ENCODE measurements at regions not wholly inside any gene's neighbourhood (a gene's known extent, or its start where the extent isn't known, plus 50 kb on each side); places are given as distances from the start of the nearest gene placed in this dataset.

DNA sequence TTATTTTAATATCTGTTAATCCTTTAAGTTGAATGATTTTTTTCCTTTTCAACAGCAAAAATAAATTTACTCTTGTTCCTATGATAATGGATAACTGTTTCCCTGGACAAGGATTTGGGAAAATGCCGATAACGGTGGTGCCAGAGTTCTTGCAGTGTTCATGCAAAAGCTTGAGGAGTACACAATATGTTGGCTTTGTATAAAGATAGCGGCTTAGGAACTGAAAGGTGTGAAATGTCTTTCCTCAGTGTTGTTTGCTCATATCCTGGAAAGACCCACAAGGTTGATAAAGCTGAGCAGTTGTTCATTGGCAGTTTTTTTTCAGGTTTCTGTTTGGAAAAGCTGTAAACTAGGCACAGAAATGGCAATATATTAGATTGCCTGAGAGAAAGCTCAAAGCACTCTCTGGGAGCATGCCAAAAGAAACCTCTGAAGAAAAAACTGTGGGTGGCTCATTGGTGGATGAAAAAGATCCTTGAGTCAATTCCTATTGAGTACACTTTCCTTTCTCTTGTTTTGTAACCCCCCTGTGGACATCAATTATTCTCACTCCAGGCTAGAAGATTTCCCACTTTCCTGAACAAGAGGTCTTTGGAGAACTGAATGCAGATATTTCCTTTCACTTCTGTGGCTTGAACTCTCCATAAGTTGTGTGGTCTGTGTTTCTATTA lies 117.2 kb upstream of the RGMB start:
- DNase-seq: no peak
- H3K4me1 ChIP-seq: no peaks in the 10 kb centered on the region
- no peak overlapping the region for H3K4me3 ChIP-seq
- H3K36me3 ChIP-seq: no peaks in the 10 kb centered on the region
- no peaks in the 10 kb centered on the region for H3K9me3 ChIP-seq
- intact Hi-C loops (cut with DNase I; ENCODE audit: low total_unique reads): no loop called here
- H3K27ac ChIP-seq: no peak overlapping the region
- no peaks in the 10 kb centered on the region for H3K27me3 ChIP-seq
- no peak for TF ChIP-seq POLR2A (IDR thresholded peaks at IDR 0.05)
- TF ChIP-seq, protein P1, sequence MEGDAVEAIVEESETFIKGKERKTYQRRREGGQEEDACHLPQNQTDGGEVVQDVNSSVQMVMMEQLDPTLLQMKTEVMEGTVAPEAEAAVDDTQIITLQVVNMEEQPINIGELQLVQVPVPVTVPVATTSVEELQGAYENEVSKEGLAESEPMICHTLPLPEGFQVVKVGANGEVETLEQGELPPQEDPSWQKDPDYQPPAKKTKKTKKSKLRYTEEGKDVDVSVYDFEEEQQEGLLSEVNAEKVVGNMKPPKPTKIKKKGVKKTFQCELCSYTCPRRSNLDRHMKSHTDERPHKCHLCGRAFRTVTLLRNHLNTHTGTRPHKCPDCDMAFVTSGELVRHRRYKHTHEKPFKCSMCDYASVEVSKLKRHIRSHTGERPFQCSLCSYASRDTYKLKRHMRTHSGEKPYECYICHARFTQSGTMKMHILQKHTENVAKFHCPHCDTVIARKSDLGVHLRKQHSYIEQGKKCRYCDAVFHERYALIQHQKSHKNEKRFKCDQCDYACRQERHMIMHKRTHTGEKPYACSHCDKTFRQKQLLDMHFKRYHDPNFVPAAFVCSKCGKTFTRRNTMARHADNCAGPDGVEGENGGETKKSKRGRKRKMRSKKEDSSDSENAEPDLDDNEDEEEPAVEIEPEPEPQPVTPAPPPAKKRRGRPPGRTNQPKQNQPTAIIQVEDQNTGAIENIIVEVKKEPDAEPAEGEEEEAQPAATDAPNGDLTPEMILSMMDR (IDR thresholded peaks at IDR 0.05): no peak

DNA sequence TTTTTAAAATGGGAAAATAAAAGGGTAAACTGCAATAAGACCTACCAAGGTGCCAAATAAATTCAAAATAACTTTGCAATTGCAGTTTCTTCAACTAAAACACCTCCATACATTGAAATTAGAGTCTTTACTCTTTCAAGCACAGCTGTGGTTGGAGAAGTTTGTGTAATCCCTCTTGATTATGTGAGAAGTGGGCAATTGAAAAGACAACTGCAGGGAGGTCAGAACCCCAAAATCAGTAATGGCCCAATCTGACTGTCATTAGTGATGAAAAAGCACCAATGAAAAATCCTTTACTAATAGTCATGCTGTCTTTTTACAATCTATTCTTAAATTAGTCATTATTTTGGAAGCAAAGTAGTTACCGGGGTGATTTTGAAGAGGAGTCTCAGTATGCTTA lies 116.7 kb upstream of the RGMB start:
- TF ChIP-seq, protein P1 (IDR thresholded peaks at IDR 0.05): no peak
- no peak for TF ChIP-seq POLR2A (IDR thresholded peaks at IDR 0.05)
- no peaks in the 10 kb centered on the region for H3K27me3 ChIP-seq
- H3K9me3 ChIP-seq: no peaks in the 10 kb centered on the region
- intact Hi-C loops (cut with DNase I; ENCODE audit: low total_unique reads): no loop called here
- no peaks in the 10 kb centered on the region for H3K4me1 ChIP-seq
- H3K4me3 ChIP-seq: no peak overlapping the region
- no peak overlapping the region for H3K27ac ChIP-seq
- no peaks in the 10 kb centered on the region for H3K36me3 ChIP-seq
- DNase-seq: no peak

DNA sequence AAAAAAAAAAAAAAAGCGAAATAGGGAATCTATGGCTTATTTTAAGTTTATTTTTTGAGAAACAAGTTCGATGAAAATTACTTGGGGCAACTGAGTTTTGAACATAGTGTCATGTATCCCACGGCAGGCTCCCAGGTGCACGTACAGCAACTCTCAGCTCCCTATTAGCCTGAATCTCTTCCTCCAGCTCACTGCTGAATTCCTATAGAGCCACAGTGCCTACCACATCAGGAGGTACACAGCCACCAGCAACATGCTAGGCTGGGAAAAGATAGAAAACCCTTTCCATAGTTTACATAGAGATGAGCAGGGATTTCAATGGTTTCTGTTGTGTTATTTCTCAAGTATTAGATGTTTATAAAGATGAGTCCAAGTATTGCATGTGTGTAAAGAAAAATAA lies 115.9 kb upstream of the RGMB start:
- no peak for DNase-seq
- H3K36me3 ChIP-seq: no peaks in the 10 kb centered on the region
- H3K4me3 ChIP-seq: no peak overlapping the region
- H3K4me1 ChIP-seq: no peaks in the 10 kb centered on the region
- no peak overlapping the region for H3K27ac ChIP-seq
- H3K27me3 ChIP-seq: no peaks in the 10 kb centered on the region
- no peak for TF ChIP-seq POLR2A (IDR thresholded peaks at IDR 0.05)
- TF ChIP-seq, protein P1 (IDR thresholded peaks at IDR 0.05): no peak
- intact Hi-C loops (cut with DNase I; ENCODE audit: low total_unique reads): no loop called here
- no peaks in the 10 kb centered on the region for H3K9me3 ChIP-seq

DNA sequence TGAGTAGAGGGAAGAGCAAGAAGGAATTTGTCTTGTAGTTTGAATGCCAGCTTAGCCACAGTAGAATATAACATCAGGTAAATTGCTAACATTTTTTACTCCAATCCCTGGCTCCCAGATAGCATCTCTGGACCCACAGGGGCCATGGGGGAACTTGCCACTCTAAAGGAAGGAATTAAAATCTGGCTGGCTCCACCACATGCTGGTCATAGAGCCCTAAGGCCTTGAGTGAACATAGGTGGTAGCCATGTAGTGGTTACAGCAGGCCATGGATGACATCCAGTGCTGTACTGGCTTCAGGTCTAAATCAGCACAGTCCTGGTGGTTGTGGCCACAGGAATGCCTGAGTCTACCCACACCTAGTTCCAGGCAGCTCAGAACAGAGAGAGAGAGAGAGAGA lies 109.9 kb upstream of the RGMB start:
- Histone ChIP-seq H3K4me3 (no peak overlapping the region), H3K27ac (no peak overlapping the region), H3K9me3 (no peaks in the 10 kb centered on the region), H3K36me3 (no peaks in the 10 kb centered on the region), H3K27me3 (no peaks in the 10 kb centered on the region), H3K4me1 (no peaks in the 10 kb centered on the region)
- TF ChIP-seq POLR2A (IDR thresholded peaks at IDR 0.05): no peak
- TF ChIP-seq, protein P1 (IDR thresholded peaks at IDR 0.05): no peak
- intact Hi-C loops (cut with DNase I; ENCODE audit: low total_unique reads): no loop called here
- no peak for DNase-seq

DNA sequence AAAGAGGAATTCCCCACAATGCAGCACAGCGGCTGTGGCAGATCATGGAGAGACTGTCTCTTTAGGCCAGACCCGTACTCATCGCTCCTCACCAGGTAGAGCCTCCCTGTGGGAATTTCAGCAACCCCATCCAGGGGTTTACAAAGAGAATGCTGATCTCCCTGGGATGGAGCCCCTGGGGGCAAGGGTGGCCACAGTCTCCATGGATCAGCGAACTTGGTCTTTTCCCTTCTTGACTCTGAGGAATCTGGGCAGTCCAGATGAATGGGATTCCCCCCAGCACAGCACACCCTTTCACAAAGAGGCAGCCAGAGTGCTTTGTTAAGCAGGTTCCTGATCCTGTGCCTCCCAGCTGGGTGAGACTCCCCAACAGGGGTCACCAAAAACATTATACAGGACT lies 108.7 kb upstream of the RGMB start:
- H3K27me3 ChIP-seq: no peaks in the 10 kb centered on the region
- DNase-seq: no peak
- H3K4me1 ChIP-seq: no peaks in the 10 kb centered on the region
- no peaks in the 10 kb centered on the region for H3K36me3 ChIP-seq
- TF ChIP-seq, protein P1 (IDR thresholded peaks at IDR 0.05): no peak
- no peak for TF ChIP-seq POLR2A (IDR thresholded peaks at IDR 0.05)
- H3K27ac ChIP-seq: no peak overlapping the region
- H3K4me3 ChIP-seq: no peak overlapping the region
- H3K9me3 ChIP-seq: no peaks in the 10 kb centered on the region
- intact Hi-C loops (cut with DNase I; ENCODE audit: low total_unique reads): no loop called here

Measured in uterus (tissue), 3 donors.